ENCODE measurements at regions not wholly inside any gene's neighbourhood (a gene's known extent, or its start where the extent isn't known, plus 50 kb on each side); places are given as distances from the start of the nearest gene placed in this dataset.

DNA sequence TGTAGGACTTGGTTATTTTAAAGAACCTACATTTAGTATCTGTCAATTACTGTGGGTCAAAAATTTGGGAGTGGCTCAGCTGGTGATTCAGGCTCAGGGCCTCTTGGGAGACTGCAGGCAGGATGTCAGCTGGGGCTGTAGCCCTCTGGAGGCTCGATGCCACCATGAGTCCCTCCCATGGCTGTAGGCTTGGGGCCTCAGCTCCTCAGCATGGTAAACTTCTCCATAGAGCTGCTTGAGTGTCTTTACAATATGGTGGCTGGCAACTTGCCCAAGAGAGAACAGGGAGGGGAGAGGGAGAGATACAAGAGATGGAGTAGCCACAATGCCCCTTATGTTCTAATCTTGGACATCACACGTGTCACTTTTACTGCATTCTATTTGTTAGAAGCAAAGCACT is 470.4 kb downstream of the CDH26 start:
- no peaks in the 10 kb centered on the region for H3K27me3 ChIP-seq (ENCODE audit: control insufficient read depth, insufficient read depth, low read length)
- no peak overlapping the region for H4K8ac ChIP-seq (ENCODE audit: low read depth in 2 of 2, low read length in 2 of 2)
- peaks cover 19% of the 10 kb centered on the region for H3K9me3 ChIP-seq (ENCODE audit: control insufficient read depth, insufficient read depth, low read length)
- TF ChIP-seq SMC3 (IDR thresholded peaks at IDR 0.05; ENCODE audit: low read depth, low read length) (no peak), ELK1 (IDR thresholded peaks at IDR 0.05; ENCODE audit: borderline replicate concordance, low read depth, low read length) (no peak), MAZ (IDR thresholded peaks at IDR 0.05; ENCODE audit: borderline replicate concordance, low read depth, low read length) (no peak), RFX5 (IDR thresholded peaks at IDR 0.05; ENCODE audit: low read depth, low read length) (no peak), USF2 (IDR thresholded peaks at IDR 0.05; ENCODE audit: low read depth, low read length) (no peak), FOS (IDR thresholded peaks at IDR 0.05; ENCODE audit: low read depth, low read length) (no peak)
- H3K56ac ChIP-seq (ENCODE audit: extremely low read depth, insufficient read depth, low read length): no peak overlapping the region
- no peak overlapping the region for H3K4me3 ChIP-seq (ENCODE audit: insufficient read depth, low read depth, low read length)
- H3K14ac ChIP-seq (replicated peaks; ENCODE audit: low read depth, low read length): no peak overlapping the region
- H3K4me1 ChIP-seq (ENCODE audit: control insufficient read depth, insufficient read depth, low read length): no peaks in the 10 kb centered on the region
- no peak overlapping the region for H3K9ac ChIP-seq (ENCODE audit: low read depth, low read length)
- no peaks in the 10 kb centered on the region for H3K79me1 ChIP-seq (ENCODE audit: low read depth in 1 of 2, low read length in 2 of 2)
- H3K27ac ChIP-seq (ENCODE audit: insufficient read depth, low read length): no peak overlapping the region
- no peak overlapping the region for H3K23ac ChIP-seq (ENCODE audit: low read depth, low read length)
- no peak overlapping the region for H2AK5ac ChIP-seq (ENCODE audit: low read depth, low read length)
- ATAC-seq (ENCODE audit: low read depth) (no peak), DNase-seq (no peak)
- H2BK20ac ChIP-seq (ENCODE audit: low read depth, low read length): no peak overlapping the region
- no peak overlapping the region for H3K4ac ChIP-seq (ENCODE audit: low read depth, low read length)
- H2BK120ac ChIP-seq (ENCODE audit: low read depth, low read length): no peak overlapping the region
- in situ Hi-C loops (cut with MboI; ENCODE audit: low sequenced_read_pairs) (no loop called here), intact Hi-C loops (cut with micrococcal nuclease) (no loop called here), dilution Hi-C loops (cut with HindIII; ENCODE audit: low sequenced_read_pairs, unreplicated experiment) (no loop called here)
- H4K20me1 ChIP-seq (ENCODE audit: insufficient read depth, low read length): no peaks in the 10 kb centered on the region
- H4K5ac ChIP-seq (ENCODE audit: low read depth, low read length): no peak overlapping the region
- H3K4me2 ChIP-seq (ENCODE audit: low read depth, low read length): no peak overlapping the region
- H3K18ac ChIP-seq (ENCODE audit: low read depth, low read length): no peak overlapping the region
- no peak overlapping the region for H2BK15ac ChIP-seq (ENCODE audit: low read depth, low read length)
- ChIA-PET POLR2A (ENCODE audit: unreplicated experiment) (no interaction called here), CTCF (no interaction called here)
- H4K91ac ChIP-seq (ENCODE audit: insufficient read depth, low read depth, low read length): no peak overlapping the region
- H2BK5ac ChIP-seq (ENCODE audit: low read depth, low read length, poor library complexity, severe bottlenecking): no peak overlapping the region
- no peaks in the 10 kb centered on the region for H3K36me3 ChIP-seq (ENCODE audit: control insufficient read depth, insufficient read depth, low read length)
- no peak overlapping the region for H2AK9ac ChIP-seq (replicated peaks; ENCODE audit: low read depth, low read length, poor library complexity)
- BruUV-seq (replicated peaks): no TSS peak
- WGBS, 2 experiments (ENCODE audit: extremely low coverage in 2 of 2, insufficient read length in 1 of 2): no CpG with 5 or more reads among the region's 2 CpGs
- no peak overlapping the region for H2AFZ ChIP-seq (replicated peaks; ENCODE audit: low read length, poor library complexity)
- no peaks in the 10 kb centered on the region for H3K9me1 ChIP-seq (ENCODE audit: insufficient read depth, low read length)
